GM21447 (cell line): ENCODE measurements at regions not wholly inside any gene's neighbourhood (a gene's known extent, or its start where the extent isn't known, plus 50 kb on each side); places are given as distances from the start of the nearest gene placed in this dataset.

ENCODE experiments used
- ATAC-seq: cut with Tn5 transposase; IDR thresholded peaks from one replicate; pipeline ENCODE4 v1.9.1; 2021; ENCODE audit not compliant: unreplicated experiment

DNA sequence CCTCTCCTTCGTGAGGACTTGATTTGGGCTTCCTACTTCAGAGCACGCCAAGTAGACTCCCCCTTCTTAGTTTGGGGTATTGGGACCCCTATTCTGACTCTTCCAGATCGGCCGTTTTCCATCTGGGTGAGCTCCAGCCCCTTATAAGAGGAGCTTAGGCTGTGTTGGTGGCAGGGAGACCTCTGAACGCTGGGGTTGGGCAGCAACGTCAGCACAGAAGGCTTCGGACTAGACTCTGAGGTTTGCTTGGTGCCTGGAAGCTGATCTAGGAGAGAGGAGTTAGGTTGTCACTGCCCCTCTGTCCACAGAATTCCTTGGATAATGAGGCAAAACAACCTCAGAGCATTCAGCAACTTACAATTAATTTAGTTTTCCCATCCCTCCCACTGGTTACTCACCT lies 99.2 kb upstream of the RTL1 start:
- ATAC-seq = no peak

DNA sequence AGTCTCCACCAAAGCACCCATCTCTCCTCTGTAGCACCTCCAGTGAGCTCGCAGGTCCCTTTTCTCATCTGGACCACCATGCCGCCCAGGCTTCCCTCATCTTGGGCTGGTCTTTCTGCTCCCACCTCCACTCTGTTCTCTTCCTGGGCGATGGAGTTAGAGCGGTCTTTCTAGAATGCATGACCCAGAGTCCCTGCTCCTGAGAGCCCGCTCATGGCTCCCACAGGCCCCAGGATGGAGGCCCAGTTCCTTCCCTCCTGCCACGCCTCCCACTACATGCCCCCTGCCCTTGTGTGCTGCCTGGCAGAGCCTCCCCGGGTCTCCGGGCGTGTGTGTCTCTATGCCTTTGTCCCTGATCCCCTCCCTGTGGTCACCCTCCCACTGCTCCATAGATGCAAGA lies 100.7 kb upstream of the RTL1 start:
- no peak for ATAC-seq

DNA sequence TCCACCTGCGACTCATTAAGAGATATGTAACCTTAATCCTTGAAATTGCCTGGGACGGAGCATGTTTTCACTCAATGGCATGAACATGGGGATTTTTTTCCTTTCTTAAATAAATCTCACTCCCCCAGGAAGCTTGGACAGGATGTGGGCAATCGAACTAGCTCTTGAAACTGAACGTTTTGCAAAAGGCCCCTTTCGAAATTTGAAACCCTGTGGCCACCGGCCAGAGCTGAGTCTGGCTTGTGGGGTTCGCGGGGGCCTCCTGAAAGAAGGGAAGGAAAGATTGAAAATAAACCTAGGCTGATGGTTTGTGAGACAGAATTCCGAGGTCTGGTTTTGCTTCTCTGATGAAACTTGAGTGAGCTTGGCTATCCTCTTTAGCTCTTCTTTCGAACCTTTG lies 101.4 kb upstream of the RTL1 start:
- ATAC-seq = no peak

DNA sequence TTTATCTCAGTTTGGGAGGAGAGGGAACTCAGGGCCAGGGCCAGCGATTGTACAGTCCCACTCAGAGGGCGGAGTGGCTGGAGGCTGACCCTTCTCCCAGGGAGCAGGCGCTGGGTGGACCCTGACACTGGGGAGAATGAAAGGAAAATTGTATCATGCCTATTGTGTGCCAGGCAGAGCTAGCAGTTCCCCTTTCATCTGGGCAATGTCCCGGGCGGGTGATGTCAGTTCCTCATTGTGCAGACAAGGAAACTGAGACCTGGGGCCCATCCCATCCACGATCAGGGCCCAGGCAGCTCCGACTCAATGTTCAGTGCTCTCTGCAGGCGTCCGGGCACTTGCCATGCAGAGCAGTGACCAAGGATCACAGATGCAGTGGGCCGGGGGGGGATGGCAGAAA lies 101.9 kb upstream of the RTL1 start:
- ATAC-seq = no peak

DNA sequence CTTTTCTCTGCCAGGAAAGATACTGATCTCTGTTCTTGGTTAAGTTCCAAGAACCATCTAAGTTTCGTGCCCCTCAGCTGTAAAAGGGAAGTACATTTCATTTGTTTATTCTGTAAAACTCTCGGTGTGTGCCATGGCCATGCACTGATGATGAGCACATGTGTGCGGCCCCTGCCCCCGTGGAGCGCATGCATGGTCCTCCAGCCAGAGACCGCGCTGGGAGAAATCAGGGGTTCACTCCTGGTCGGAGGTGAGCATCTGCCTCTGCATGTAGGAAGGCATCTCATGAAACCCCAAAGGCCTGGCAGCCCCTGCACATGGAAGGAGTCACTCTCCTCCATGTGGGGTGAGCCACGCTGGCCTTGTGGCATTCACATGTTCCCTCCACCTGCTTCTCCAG lies 102.5 kb upstream of the RTL1 start:
- no peak for ATAC-seq

DNA sequence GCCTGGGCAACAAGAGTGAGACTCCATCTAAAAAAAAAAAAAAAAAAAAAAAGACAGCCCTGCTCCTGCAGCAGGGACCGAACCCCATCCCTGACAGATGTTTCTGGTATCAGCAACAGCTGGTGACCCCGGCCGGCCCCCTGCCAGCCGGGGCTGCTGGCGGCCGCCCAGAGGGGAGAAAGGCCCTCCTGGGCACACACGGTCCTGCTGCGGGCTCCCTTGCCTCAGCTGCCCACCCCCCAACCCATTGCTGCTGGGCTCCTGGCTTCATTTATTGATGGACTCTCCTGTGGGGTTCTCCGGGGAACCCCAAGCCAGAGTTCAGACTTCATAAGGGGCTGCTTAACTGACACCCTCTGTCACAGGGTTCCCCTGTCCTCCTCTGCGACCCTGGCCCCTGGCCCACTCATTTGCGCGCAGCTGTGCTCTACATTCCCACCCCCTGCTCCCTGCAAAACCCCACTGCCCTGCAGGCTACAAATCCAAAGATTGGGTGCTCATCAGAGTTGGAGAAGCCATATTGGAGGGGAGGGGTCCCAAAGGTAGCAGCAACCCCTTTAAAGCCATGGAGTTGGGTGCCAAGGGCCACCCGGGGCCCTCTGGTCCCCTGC lies 103.6 kb upstream of the RTL1 start:
- ATAC-seq = no peak

DNA sequence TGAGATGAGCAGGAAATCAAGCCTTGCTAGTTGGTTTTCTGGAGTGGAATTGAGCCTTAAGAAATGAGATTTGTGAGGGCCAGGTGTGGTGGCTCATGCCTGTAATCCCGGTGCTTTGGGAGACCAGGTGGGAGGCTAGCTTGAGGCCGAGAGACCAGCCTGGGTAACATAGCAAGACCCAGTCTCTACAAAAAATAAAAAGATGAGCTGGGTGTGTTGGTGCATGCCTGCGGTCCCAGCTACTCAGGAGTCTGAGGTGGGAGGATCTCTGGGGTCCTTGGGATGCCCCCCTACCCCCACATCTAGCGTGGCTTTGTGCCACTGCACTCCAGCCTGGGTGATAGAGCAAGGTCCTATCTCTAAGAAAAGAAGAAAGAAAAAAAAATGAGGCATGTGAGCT lies 104.2 kb upstream of the RTL1 start:
- ATAC-seq = no peak

DNA sequence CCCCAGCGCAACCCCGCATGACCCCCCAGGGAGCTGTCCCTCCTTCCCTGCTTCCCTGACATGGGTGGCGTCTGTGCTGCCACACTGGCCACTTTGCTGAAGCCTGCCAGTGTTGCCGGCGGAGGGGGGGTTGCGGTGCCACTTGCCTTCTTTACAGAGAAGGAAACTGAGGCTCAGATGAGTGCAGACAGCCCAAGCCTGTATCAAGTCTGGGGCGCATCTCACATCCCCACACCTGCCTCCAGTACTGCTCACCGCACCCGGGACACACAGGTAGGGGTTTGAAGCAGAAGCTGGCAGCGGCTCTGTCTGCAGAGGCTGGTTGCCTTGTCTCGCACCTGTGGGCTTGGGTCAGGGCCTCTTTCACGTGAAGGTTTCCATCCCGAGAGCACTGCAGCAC lies 104.7 kb upstream of the RTL1 start:
- ATAC-seq = no peak

DNA sequence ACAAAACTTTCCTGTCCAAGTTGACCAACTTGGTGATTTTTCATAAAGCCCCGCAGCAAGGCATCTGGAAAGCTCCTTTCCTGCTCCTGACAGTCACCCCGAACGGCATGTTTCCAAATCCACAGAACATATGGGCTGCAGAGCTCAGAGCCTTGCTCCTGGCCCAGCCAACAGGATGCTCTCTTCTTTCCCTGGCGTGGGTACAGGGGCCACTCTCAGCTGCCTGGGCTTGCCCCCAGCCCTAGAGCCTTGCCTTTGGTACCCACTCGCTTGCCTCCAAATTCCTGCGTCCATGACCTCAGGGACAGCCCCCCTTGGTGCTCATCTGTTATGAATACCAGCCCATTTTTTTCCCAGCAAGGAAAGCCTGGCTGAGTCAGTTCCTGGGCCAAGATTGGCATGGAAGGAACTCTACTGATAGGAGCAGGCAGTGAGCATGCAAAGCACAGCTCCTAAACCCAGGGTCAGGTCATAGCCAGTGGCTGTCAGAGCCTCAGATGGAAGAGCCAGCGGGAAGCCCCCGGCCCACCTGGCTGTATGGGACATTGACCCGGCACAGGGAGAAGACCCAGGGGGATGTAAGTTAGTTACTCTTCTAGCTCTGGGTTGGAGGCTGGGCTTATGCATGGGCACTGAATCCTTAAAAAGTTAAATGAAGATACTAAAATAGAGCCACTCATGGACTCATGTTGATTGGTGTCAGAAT lies 105.3 kb upstream of the RTL1 start:
- no peak for ATAC-seq

DNA sequence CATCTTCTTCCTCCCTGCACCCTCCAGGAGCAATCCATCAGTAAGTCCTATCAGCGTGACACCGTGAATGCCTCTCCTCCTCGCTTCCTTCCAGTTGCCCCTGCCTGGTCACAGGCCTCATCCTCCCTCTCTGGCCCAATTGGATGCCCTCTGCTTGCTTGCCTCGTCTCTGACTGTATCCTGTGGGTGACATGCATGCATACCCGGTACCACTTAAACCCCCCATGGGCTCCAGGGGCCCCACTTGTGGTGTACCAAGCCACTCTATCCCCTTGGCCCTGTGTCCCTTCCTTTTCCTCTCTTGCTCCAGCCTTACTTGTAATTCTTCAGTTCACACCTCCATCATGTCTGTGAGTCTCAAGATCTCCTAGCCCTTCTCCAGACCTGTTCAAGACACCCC lies 106.0 kb upstream of the RTL1 start:
- ATAC-seq = no peak

DNA sequence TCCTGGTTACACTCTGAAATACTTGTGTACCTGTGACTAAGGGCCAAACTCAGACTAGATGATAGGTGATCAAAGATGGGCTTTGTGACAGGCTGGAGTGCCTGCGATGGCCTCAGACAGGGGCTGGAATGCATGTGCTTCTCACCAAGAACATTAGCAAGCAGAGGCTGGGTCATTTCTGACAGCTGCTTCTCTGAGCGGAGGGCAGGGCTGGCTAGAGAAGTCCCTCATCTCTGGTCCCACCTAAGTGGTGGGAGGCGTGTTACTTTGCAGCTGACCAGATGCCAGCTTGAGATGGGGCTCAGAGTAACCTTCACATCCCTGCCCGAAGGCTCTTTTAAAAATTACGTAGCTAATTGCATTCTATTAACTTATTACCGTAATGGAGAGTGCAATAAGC lies 106.8 kb upstream of the RTL1 start:
- ATAC-seq = no peak

DNA sequence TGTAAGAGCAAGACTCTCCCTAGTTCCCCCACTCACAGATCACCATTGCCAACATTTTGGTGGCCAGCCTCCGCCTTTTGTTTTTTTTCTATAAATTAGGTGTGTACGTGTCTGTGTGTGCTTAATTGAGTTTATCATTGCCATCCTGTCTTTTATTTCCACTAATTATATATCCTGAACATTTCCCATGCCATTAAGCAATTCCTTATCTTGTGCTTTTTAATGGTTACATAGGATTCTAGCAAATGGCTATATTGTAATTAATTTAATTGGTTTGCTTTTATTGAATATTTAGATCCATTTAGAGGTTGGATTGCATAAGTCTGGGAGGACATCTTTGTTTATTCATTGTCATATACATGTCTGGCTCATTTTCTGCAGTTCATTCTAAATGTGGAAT lies 107.3 kb upstream of the RTL1 start:
- no peak for ATAC-seq

DNA sequence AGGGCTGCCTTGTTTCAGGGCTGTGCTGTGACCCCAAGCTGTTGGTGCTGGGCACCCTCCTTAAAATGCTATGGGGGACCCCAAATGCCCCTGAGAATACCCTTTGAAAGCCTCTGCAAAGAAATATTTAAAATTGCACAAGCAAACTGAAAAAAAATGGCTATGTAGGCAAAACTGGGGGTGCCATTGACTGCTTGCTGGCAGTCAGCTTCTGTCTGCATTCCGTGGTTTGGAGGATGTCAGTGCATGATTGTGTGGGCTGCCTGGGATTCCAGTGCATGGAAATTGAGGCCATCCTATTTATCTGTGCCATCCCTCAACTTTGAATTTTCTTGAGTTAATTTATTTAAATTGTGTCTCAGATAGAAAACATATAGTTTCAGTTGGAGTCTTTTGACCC lies 113.7 kb upstream of the RTL1 start:
- ATAC-seq = no peak

DNA sequence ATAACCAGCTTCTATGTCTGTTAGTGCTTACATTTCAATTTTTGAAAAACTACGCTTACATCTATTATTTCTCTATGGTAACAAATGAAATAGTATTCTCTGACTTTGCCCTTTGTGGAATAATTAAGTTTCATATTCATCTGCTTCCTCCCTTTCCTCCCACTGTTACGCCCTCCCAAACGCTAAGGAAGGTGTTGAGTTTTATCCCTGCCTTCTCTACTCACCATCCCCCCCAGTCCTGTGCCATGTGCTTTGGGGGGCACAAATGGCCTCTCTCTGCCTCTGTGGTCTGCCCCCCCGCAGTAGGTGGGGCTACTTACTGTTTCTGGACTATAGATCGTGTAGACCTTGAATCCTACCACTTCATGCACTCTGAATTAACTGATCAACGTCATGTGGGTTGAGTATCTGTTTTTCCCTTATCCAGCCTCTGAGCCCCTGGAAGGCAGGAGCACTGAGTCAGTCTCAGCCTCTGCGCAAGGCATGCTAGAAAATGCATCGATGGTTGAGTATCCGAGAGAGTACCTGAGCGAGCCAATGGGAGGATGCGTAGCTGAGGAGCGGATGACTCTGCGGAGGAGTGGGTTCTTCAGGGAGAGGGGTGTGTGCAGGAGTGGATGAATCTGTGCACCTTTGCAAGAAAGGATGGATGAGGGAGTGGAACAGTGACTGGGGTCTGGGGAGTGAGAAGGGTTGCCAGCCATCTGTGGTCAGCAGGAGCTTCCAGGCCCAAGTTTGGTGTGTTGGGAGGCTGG lies 114.5 kb upstream of the RTL1 start:
- ATAC-seq = no peak

DNA sequence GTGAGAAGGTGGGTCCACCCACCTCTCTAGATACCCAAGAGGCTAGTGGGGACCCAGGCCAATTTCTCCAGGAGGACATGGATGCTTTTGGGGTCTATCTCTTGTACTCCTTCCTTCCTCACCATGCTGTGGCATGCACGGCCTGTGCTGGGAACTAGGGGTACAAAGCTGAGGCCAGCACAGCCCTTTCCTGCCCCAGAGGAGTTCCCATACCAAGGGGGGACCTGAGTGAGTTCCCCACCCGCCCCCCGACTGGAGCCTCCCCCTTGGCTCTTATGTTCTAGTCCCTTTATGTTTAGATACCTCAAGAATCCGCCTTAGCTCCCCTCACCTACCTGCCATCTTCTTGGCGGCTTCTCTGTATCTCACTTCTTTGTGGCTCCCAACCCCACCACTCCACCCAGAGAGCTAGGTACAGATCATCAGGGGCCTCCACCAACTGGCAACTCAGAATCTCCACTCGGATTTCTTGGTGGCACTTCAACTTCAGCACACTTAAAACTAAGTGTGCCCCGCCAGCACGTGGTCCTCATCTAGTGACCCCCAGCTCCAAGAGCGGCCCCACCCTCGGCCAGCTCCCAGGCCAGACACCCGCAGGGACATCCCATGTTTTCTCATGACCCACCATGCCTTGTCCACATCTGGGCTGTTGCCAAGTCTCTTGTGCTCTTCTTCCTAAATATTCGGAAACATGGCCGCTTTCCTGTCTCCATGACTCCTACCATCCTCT lies 115.2 kb upstream of the RTL1 start:
- no peak for ATAC-seq

DNA sequence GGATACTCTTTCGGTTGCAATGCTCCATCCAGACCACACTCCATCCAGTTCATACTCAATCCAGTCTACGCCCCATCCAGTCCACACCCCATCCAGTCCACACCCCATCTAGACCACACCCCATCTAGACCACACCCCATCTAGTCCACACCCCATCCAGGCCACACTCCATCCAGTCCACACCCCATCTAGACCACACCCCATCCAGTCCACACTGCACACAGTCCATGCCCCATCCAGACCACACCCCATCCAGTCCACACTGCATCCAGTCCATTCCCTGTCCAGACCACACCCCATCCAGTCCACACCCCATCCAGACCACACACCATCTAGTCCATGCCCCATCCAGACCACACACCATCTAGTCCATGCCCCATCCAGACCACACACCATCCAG lies 116.0 kb upstream of the RTL1 start:
- ATAC-seq = no peak

DNA sequence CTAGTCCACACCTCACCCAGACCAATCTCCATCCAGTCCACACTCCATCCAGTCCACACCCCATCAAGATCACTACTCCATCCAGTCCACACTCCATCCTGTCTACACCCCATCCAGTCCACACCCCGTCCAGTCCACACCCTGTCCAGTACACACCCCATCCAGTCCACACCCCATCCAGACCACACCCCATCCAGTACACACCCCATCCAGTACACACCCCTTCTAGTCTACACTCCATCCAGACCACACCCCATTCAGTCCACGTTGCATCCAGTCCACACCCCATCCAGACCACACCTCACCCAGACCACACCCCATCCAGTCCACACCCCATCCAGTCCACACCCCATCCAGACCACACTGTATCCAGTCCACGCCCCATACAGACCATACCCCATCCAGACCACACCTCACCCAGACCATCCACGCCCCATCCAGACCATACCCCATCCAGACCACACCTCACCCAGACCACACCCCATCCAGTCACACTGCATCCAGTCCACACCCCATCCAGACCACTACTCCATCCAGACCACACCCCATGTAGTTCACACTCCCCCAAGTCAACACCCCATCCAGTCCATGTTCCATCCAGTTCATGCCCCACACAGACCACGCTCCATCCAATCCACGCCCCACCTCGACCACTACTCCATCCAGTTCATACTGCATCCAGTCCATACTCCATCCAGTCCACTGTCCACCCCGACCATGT lies 116.6 kb upstream of the RTL1 start:
- ATAC-seq = no peak

DNA sequence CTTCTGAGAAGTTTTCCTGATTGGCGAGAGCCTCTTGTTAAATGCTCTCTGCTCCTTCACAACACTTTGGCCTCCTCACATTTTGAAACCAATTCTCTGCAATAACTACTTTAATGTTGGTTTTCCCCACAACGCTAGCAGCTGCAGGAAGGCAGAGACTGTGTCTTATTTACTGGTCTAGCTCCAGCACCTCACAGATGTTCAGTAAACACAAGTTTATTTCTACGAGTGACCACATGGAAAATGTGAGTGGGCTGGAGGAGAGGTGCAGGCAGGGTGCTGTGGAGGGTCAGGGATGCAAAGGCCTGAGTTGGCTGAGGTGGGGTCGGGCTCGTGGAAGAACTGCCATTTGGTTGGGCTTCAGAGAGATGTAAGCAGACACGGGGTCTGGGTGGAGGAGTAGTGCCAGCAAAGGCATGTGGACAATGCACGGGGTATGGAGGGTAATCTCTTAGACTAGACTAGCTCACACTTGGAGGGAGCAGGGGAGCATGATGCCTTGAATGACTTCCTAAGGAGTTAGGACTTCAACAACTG lies 117.4 kb upstream of the RTL1 start:
- ATAC-seq = no peak

DNA sequence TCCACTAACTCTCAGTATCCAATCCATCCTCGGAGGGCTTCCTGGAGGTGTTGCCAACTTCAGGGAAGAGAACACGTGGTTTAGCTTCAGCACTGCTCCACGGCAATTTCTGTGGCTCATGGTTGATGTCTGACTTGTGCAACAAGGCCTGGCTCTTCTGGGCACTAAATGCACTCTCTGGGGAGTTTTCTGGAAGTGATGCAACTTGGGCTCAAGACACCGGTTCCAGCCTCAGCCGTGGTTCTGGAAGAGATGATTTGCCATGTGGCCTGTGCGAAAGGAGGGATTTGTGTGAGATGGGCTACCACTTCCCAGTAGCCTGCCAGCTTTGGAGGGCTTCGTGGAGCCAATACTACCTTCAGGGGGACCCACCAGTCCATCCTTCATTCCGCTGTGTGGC lies 118.6 kb upstream of the RTL1 start:
- no peak for ATAC-seq

DNA sequence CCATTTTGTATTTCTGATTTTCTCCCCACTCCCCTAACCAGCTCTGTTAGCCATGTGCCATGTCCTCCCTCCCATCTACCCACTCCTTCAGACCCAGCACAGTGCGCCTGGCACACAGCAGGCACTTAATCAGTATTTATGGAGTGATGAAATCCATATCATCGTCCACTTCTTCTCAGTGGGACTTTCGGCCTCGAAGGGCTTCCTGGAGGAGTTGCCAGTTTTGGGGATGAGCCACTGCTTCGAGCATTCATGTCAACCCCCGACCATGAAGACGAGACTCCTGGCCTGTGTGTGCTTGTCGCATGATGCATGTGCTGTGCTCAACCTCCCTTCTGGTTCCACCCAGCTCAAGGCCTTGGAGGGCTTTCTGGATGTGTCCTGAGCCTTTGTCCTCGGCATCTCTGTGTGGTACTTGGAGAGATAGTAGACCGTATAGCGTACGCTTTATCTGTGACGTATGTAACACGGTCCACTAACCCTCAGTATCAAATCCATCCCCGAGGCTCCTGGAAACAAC lies 119.5 kb upstream of the RTL1 start:
- ATAC-seq = no peak

DNA sequence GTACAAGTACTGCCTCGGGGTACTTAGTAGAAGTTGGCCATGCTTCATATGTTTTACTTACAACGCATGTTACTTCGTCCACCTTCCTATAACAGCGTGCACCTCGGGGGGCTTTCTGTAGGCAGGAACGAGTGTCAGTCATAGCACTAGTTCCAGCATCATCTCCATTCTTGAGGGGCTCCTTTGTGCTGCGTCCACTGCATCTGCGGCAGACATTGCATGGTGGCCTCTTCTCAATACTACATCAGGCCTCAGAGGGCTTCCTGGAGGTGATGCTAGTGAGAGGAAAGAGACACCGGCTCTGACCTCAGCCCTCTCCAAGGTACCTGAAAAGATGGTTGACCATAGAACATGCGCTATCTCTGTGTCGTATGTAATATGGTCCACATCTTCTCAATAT lies 121.2 kb upstream of the RTL1 start:
- no peak for ATAC-seq
